AG04449 (cell line): ENCODE measurements at regions not wholly inside any gene's neighbourhood (a gene's known extent, or its start where the extent isn't known, plus 50 kb on each side); places are given as distances from the start of the nearest gene placed in this dataset.

ENCODE experiments used
- CTCF ChIA-PET: fragments of 350-600 bp; formaldehyde crosslinking; extraction: SDS; loops from one replicate; lab custom pipeline; 2021; ENCODE audit warnings: antibody characterized with exemption; lab: Yijun Ruan, JAX
- POLR2A ChIA-PET: fragments of 400-600, 350-600 bp; formaldehyde crosslinking; extraction: SDS; loops from one replicate; lab custom pipeline; 2020; ENCODE audit warnings: antibody characterized with exemption, inconsistent platforms; lab: Yijun Ruan, JAX
- DNase-seq: peaks from one replicate; pipeline ENCODE4 v3.0.0-alpha.2; 2010; ENCODE audit warnings: low read depth, low spot score
- H3K4me3 ChIP-seq: 2 replicates; pipeline ENCODE4 v1.5.1; 2011; ENCODE audit warnings: low read depth, mild to moderate bottlenecking, control low read depth, low read length
- TF ChIP-seq, protein P1 (sequence below): IDR thresholded peaks from one replicate; pipeline ENCODE4 v1.5.1; 2011; ENCODE audit warnings: mild to moderate bottlenecking, moderate library complexity, low read length, control low read depth, inconsistent platforms; ENCODE audit not compliant: insufficient read depth; ENCODE audit errors: missing control alignments

DNA sequence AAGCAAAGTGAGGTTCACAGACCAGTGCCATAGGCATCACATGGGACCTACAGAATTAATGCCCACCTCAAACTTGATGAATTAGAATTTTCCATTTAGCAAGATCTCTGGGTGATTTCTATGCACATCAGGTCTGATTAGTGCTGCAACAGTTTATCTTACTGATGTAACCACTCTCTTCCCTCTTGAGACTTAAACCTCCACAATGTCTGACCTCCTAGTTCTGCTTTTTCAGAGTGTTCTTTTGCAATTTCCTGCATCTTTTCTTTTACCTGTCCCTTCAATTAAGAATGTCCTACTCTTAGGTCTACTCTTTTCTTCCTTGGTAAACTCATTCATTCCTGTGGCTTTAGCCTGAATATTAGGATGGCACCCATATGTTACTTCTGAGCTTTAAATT lies 615.3 kb downstream of the TFAP2A start:
- TF ChIP-seq, protein P1, sequence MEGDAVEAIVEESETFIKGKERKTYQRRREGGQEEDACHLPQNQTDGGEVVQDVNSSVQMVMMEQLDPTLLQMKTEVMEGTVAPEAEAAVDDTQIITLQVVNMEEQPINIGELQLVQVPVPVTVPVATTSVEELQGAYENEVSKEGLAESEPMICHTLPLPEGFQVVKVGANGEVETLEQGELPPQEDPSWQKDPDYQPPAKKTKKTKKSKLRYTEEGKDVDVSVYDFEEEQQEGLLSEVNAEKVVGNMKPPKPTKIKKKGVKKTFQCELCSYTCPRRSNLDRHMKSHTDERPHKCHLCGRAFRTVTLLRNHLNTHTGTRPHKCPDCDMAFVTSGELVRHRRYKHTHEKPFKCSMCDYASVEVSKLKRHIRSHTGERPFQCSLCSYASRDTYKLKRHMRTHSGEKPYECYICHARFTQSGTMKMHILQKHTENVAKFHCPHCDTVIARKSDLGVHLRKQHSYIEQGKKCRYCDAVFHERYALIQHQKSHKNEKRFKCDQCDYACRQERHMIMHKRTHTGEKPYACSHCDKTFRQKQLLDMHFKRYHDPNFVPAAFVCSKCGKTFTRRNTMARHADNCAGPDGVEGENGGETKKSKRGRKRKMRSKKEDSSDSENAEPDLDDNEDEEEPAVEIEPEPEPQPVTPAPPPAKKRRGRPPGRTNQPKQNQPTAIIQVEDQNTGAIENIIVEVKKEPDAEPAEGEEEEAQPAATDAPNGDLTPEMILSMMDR, result no peak
- no peak overlapping the region for H3K4me3 ChIP-seq
- DNase-seq, result no peak
- ChIA-PET POLR2A (no interaction called here), CTCF (no interaction called here)

GRCh38 chr6:9796827-9797226 lies 618.0 kb downstream of the TFAP2A start:
- H3K4me3 ChIP-seq, result no peak overlapping the region
- TF ChIP-seq, protein P1, result no peak
- POLR2A ChIA-PET, result no interaction called here
- no peak for DNase-seq
- CTCF ChIA-PET, result no interaction called here

DNA sequence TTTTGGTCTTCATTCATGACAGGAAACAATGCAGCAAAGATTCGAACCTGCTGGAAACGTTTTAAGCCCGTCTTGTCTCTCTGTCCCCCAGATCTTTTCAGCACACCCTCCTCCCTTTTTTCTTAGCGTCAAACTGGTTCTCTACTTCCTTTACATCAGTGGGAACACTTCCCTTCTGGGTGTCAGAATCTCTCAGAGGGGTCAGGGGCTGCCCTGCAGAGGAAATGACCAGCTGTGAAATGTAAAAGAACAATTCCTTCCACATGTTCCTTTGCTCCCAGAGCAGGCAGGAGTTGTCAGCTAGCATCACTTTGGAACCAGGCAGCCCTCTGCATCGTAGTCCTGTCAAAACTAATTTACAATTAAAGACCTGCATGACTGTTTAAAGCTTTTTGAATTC lies 619.0 kb downstream of the TFAP2A start:
- no peak for DNase-seq
- ChIA-PET CTCF (no interaction called here), POLR2A (no interaction called here)
- no peak overlapping the region for H3K4me3 ChIP-seq
- TF ChIP-seq, protein P1, result no peak

GRCh38 chr6:9789201-9789600 lies 625.7 kb downstream of the TFAP2A start:
- POLR2A ChIA-PET, result no interaction called here
- TF ChIP-seq, protein P1, result no peak
- DNase-seq, result no peak
- no peak overlapping the region for H3K4me3 ChIP-seq
- CTCF ChIA-PET, result no interaction called here

DNA sequence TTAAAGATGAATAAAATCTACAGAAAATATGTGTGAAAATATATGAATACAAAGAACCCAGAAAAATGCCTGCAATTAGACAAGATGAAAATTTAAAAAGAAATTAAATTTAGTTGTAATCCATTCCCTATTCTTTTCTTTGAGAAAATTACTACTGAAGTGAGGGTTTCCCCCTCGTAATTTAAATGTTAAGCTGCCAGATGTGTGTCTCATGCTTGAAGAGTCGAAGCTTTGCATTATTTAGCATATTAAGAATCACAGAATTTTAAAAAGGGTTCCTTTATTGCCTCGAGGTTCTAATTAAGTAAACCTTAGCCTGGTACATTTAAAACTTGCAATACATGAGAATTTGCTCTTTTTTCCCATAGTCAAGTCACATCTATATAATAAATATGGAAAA lies 630.1 kb downstream of the TFAP2A start:
- TF ChIP-seq, protein P1, result no peak
- ChIA-PET CTCF (no interaction called here), POLR2A (no interaction called here)
- DNase-seq, result no peak
- no peak overlapping the region for H3K4me3 ChIP-seq

- POLR2A ChIA-PET, result no interaction called here
- TF ChIP-seq, protein P1, result no peak
- CTCF ChIA-PET, result no interaction called here
- no peak for DNase-seq
- no peak overlapping the region for H3K4me3 ChIP-seq
Measured at GRCh38 chr6:9783567-9783966, 631.3 kb downstream of the TFAP2A start.
